Fibroblast of lung (primary cell): ENCODE measurements at regions not wholly inside any gene's neighbourhood (a gene's known extent, or its start where the extent isn't known, plus 50 kb on each side); places are given as distances from the start of the nearest gene placed in this dataset.

ENCODE experiments used
- CTCF ChIP-seq, 2 donors: IDR thresholded peaks in 1 of 2; conservative IDR thresholded peaks in 1 of 2; 1 replicate in 1 of 2; 2 replicates in 1 of 2; pipeline ENCODE4 v1.5.1; 2011 to 2012; ENCODE audit warnings: low read length in 2 of 2, control low read depth in 1 of 2, inconsistent platforms in 1 of 2, low read depth in 1 of 2, mild to moderate bottlenecking in 1 of 2
- EZH2 ChIP-seq: IDR thresholded peaks from 2 replicates; pipeline ENCODE4 v1.5.1; 2012; ENCODE audit warnings: low read length, control low read depth, mild to moderate bottlenecking; ENCODE audit errors: missing control alignments

GRCh38 chr13:106696719-106697118 lies 128.8 kb upstream of the ARGLU1 start:
- TF ChIP-seq CTCF (conservative IDR thresholded peaks at IDR 0.05 in 1 of 2, IDR thresholded peaks at IDR 0.05 in 1 of 2; ENCODE audit: low read depth in 1 of 2, low read length in 2 of 2) (no peak), EZH2 (no peak)
